Liver (tissue), 3 donors: ENCODE measurements at regions not wholly inside any gene's neighbourhood (a gene's known extent, or its start where the extent isn't known, plus 50 kb on each side); places are given as distances from the start of the nearest gene placed in this dataset.
"Not testable (repeated sequence)": the region's sequence is repeated elsewhere in the genome, so short reads cannot be mapped to it uniquely, and the experiment has no call there.

Experiments
- ATF3 ChIP-seq: IDR thresholded peaks from 2 replicates; pipeline ENCODE4 v1.6.1; 2016; ENCODE audit warnings: antibody characterized with exemption
- CTCF ChIP-seq: fragments of 150-350 bp; IDR thresholded peaks from 2 replicates; pipeline ENCODE4 v1.5.1; 2017; ENCODE audit warnings: improper control_type of control experiment, low read depth, low read length; ENCODE audit not compliant: missing input control
- JUND ChIP-seq, 2 donors: IDR thresholded peaks; 2 replicates each; pipeline ENCODE4 v1.6.1; 2016; ENCODE audit warnings: antibody characterized with exemption in 2 of 2
- RAD21 ChIP-seq, 2 donors: IDR thresholded peaks; 2 replicates each; pipeline ENCODE4 v1.6.1; 2016; ENCODE audit warnings: antibody characterized with exemption in 2 of 2, mild to moderate bottlenecking in 2 of 2
- RXRA ChIP-seq, 2 donors: IDR thresholded peaks; 2 replicates each; pipeline ENCODE4 v1.6.1; 2017 to 2018; ENCODE audit warnings: antibody characterized with exemption in 2 of 2, mild to moderate bottlenecking in 1 of 2
- SP1 ChIP-seq: IDR thresholded peaks from 2 replicates; pipeline ENCODE4 v1.6.1; 2018; ENCODE audit warnings: antibody characterized with exemption, mild to moderate bottlenecking
- YY1 ChIP-seq: IDR thresholded peaks from 2 replicates; pipeline ENCODE4 v1.6.1; 2016; ENCODE audit warnings: antibody characterized with exemption, mild to moderate bottlenecking
- TF ChIP-seq, protein P1 (sequence below): IDR thresholded peaks from 2 replicates; pipeline ENCODE4 v1.6.1; 2016; ENCODE audit warnings: antibody characterized with exemption, mild to moderate bottlenecking
- TF ChIP-seq, protein P2 (sequence below): IDR thresholded peaks from 2 replicates; pipeline ENCODE4 v1.6.1; 2016; ENCODE audit warnings: antibody characterized with exemption
- donor health status: healthy.
- donor health status: healthy.

DNA sequence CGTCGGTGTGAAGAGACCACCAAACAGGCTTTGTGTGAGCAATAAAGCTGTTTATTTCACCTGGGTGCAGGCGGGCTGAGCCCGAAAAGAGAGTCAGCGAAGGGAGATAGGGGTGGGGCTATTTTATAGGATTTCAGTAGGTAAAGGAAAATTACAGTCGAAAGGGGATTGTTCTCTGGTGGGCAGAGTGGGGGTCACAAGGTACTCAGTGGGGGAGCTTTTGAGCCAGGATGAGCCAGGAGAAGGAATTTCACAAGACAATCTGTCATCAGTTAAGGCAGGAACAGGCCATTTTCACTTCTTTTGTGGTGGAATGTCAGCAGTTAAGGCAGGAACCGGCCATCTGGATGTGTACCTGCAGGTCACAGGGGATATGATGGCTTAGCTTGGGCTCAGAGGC, 98.1 kb downstream of the RTP4 start:
- not testable (repeated sequence) for TF ChIP-seq RXRA (IDR thresholded peaks at IDR 0.05); CTCF; YY1; ATF3; SP1; RAD21 (IDR thresholded peaks at IDR 0.05); JUND (IDR thresholded peaks at IDR 0.05)
- TF ChIP-seq, protein P1, sequence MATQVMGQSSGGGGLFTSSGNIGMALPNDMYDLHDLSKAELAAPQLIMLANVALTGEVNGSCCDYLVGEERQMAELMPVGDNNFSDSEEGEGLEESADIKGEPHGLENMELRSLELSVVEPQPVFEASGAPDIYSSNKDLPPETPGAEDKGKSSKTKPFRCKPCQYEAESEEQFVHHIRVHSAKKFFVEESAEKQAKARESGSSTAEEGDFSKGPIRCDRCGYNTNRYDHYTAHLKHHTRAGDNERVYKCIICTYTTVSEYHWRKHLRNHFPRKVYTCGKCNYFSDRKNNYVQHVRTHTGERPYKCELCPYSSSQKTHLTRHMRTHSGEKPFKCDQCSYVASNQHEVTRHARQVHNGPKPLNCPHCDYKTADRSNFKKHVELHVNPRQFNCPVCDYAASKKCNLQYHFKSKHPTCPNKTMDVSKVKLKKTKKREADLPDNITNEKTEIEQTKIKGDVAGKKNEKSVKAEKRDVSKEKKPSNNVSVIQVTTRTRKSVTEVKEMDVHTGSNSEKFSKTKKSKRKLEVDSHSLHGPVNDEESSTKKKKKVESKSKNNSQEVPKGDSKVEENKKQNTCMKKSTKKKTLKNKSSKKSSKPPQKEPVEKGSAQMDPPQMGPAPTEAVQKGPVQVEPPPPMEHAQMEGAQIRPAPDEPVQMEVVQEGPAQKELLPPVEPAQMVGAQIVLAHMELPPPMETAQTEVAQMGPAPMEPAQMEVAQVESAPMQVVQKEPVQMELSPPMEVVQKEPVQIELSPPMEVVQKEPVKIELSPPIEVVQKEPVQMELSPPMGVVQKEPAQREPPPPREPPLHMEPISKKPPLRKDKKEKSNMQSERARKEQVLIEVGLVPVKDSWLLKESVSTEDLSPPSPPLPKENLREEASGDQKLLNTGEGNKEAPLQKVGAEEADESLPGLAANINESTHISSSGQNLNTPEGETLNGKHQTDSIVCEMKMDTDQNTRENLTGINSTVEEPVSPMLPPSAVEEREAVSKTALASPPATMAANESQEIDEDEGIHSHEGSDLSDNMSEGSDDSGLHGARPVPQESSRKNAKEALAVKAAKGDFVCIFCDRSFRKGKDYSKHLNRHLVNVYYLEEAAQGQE: not testable (repeated sequence)
- TF ChIP-seq, protein P2, sequence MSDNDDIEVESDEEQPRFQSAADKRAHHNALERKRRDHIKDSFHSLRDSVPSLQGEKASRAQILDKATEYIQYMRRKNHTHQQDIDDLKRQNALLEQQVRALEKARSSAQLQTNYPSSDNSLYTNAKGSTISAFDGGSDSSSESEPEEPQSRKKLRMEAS: not testable (repeated sequence)
